ENCODE measurements at regions not wholly inside any gene's neighbourhood (a gene's known extent, or its start where the extent isn't known, plus 50 kb on each side); places are given as distances from the start of the nearest gene placed in this dataset.

- peaks cover 3% of the 10 kb centered on the region for H3K36me3 Mint-ChIP-seq (ENCODE audit: low read depth)
- H3K9me3 ChIP-seq (ENCODE audit: control insufficient read depth, low read length, poor library complexity, severe bottlenecking) = peaks cover 7% of the 10 kb centered on the region
- no peaks in the 10 kb centered on the region for H3K4me1 Mint-ChIP-seq
- H3K4me3 Mint-ChIP-seq = no peak overlapping the region
- no peak overlapping the region for H3K27ac Mint-ChIP-seq
- no peaks in the 10 kb centered on the region for H3K27me3 Mint-ChIP-seq
- ATAC-seq (no peak), DNase-seq (no peak)
Measured at GRCh38 chr15:75140080-75140879, 61.4 kb upstream of the C15orf39 start.

GRCh38 chr15:75142499-75142898 is 59.2 kb upstream of the C15orf39 start:
- peaks cover 7% of the 10 kb centered on the region for H3K9me3 ChIP-seq (ENCODE audit: control insufficient read depth, low read length, poor library complexity, severe bottlenecking)
- no peak for DNase-seq
- Mint-ChIP-seq H3K27me3 (no peaks in the 10 kb centered on the region), H3K36me3 (ENCODE audit: low read depth) (no peaks in the 10 kb centered on the region), H3K4me1 (no peaks in the 10 kb centered on the region), H3K27ac (no peak overlapping the region), H3K4me3 (no peak overlapping the region)
- no peak for ATAC-seq

- DNase-seq = no peak
- no peaks in the 10 kb centered on the region for H3K36me3 Mint-ChIP-seq (ENCODE audit: low read depth)
Measured at GRCh38 chr15:75143738-75144334, 57.8 kb upstream of the C15orf39 start.

GRCh38 chr15:75145027-75145841 is 56.4 kb upstream of the C15orf39 start:
- ATAC-seq (no peak), DNase-seq (no peak)
- no peaks in the 10 kb centered on the region for H3K27me3 Mint-ChIP-seq
- H3K27ac Mint-ChIP-seq = no peak overlapping the region
- H3K4me1 Mint-ChIP-seq = no peaks in the 10 kb centered on the region
- no peak overlapping the region for H3K4me3 Mint-ChIP-seq
- H3K9me3 ChIP-seq (ENCODE audit: control insufficient read depth, low read length, poor library complexity, severe bottlenecking) = peaks cover 7% of the 10 kb centered on the region
- H3K36me3 Mint-ChIP-seq (ENCODE audit: low read depth) = no peaks in the 10 kb centered on the region

More at GRCh38 chr15:75143738-75144334, 57.8 kb upstream of the C15orf39 start:
- H3K4me1 Mint-ChIP-seq = no peaks in the 10 kb centered on the region
- H3K4me3 Mint-ChIP-seq = no peak overlapping the region
- H3K9me3 ChIP-seq (ENCODE audit: control insufficient read depth, low read length, poor library complexity, severe bottlenecking) = peaks cover 7% of the 10 kb centered on the region
- no peak overlapping the region for H3K27ac Mint-ChIP-seq
- H3K27me3 Mint-ChIP-seq = no peaks in the 10 kb centered on the region
- ATAC-seq = no peak

DNA sequence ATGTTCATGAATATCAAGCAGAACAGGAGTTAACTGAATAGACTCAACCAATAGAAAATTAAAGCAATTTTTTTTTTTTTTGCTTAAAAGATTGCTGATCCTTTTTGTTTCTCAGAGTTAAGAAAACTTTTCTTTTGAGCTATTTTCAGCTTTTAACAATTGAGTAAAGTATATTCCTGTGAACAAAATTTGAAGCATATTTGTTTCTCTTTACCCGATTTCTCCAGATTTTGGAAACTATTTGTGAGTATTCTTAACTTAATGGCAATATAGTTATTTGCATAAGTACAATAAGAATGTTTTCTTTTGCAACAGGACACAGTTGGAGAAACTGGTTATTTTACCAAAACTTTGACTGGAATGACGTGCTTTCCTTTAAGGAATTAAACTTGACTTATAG is 53.4 kb upstream of the C15orf39 start:
- no peak for DNase-seq
- peaks cover under 1% of the 10 kb centered on the region for H3K9me3 ChIP-seq (ENCODE audit: control insufficient read depth, low read length, poor library complexity, severe bottlenecking)
- Mint-ChIP-seq H3K4me3 (no peak overlapping the region), H3K27ac (no peak overlapping the region), H3K27me3 (no peaks in the 10 kb centered on the region), H3K4me1 (no peaks in the 10 kb centered on the region), H3K36me3 (ENCODE audit: low read depth) (no peaks in the 10 kb centered on the region)
- ATAC-seq = no peak

DNA sequence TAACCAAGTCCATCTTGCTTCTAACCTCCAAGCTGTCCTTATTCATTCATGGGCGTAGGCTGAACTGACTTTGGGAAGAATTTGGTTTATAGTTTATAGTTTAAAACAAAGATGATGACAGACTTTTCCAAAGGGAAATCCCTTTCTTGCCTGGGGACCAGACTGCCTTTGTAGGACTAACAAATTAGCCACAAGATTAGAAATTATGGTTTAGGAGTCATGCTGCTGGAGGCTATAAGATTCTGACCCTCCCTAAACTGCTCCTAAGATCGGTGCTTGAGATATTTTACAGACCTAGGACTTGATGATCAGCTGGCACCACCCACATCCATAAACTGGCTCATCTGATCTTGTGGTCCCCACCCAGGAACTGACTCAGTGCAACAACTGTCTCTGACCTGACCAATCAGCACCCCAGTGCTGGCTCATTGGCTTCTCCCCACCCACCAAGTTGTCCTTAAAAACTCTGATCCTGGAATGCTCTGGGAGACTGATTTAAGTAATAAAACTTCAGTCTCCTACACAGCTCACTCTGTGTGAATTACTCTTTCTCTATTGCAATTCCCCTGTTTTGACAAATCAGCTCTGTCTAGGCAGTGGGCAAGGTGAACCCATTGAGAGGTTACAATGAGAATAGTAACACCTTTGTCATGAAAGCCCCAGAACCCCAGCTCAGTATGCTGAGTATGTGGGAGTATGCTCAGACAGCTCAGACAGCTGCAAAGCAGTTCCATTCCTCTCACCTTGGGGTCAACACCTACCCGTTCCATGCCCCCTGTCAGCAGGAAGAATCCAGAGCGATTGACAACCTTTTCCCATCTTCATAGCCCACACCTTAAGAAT is 51.6 kb upstream of the C15orf39 start:
- H3K4me3 Mint-ChIP-seq = no peak overlapping the region
- DNase-seq = no peak
- no peaks in the 10 kb centered on the region for H3K27me3 Mint-ChIP-seq
- H3K27ac Mint-ChIP-seq = no peak overlapping the region
- no peaks in the 10 kb centered on the region for H3K36me3 Mint-ChIP-seq (ENCODE audit: low read depth)
- no peaks in the 10 kb centered on the region for H3K9me3 ChIP-seq (ENCODE audit: control insufficient read depth, low read length, poor library complexity, severe bottlenecking)
- no peak for ATAC-seq
- H3K4me1 Mint-ChIP-seq = peaks cover 7% of the 10 kb centered on the region

GRCh38 chr15:75151214-75152128 is 50.2 kb upstream of the C15orf39 start:
- ATAC-seq = no peak
- no peak for DNase-seq
- H3K9me3 ChIP-seq (ENCODE audit: control insufficient read depth, low read length, poor library complexity, severe bottlenecking) = no peaks in the 10 kb centered on the region
- peaks cover 7% of the 10 kb centered on the region for H3K4me1 Mint-ChIP-seq
- H3K27me3 Mint-ChIP-seq = peaks cover 5% of the 10 kb centered on the region
- no peak overlapping the region for H3K4me3 Mint-ChIP-seq
- H3K36me3 Mint-ChIP-seq (ENCODE audit: low read depth) = no peaks in the 10 kb centered on the region
- peak overlapping the region; percentile 55 for H3K27ac Mint-ChIP-seq
